ENCODE measurements at regions not wholly inside any gene's neighbourhood (a gene's known extent, or its start where the extent isn't known, plus 50 kb on each side); places are given as distances from the start of the nearest gene placed in this dataset.

DNA sequence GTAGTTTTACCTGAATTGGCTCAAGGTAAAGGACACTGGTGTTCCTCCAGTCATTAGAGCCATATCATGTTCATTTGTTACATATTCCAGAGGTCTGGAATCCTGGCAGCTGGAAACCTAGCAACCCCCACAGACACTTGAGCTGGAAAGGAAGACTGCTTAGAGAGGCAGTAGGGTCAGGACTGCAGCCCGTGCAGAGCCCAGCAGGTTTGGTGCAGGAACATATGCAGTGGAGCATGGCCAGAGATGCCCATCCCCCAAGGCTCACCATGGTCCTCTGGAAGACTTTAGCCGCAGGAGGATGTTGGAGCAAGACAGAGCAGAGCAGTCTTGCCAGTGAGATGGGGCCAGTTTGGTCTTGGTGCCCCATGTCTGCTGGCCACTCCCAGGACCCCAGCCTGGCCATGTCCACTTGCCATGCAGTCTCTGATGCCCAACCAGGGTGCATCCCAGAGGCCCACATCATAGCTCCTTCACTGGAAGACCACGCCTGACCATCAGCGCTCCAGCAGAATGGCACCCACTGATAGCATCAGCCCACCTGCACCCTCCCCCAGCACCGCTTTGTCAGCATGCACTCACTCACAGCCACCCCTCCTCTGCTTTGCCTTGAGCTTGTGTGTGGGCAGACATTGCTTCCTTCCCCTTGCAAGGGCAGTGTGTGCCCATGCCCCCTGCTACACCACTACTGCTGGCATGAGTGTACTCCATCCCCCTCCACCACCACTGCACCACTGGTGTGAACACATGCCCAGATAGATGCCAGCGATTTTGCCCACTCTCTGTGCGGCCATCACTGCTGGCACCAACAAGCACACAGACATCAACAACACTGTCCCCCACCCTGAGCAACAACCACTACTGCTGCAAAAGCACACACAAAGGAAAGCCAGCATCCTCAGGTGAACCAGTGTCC is 190.3 kb upstream of the SPOCK3 start:
- TF ChIP-seq SUZ12 (IDR thresholded peaks at IDR 0.05; ENCODE audit: extremely low read depth, insufficient read depth, insufficient read length) (no peak), YY1 (IDR thresholded peaks at IDR 0.05; ENCODE audit: insufficient read depth, insufficient read length) (no peak), ZNF274 (IDR thresholded peaks at IDR 0.05; ENCODE audit: low read depth, low read length) (no peak)
- H3K9me3 ChIP-seq (ENCODE audit: insufficient read depth, low read length) = no peaks in the 10 kb centered on the region
- DNase-seq (ENCODE audit: low read depth, low spot score) = no peak
- no peaks in the 10 kb centered on the region for H3K4me1 ChIP-seq (ENCODE audit: insufficient read depth, insufficient read length)
- H3K4me3 ChIP-seq (ENCODE audit: insufficient read length, low read depth) = no peak overlapping the region
- no peaks in the 10 kb centered on the region for H3K36me3 ChIP-seq (ENCODE audit: insufficient read depth, insufficient read length, low read length)
- H3K27me3 ChIP-seq (ENCODE audit: insufficient read depth, insufficient read length) = no peaks in the 10 kb centered on the region
- H3K9ac ChIP-seq (ENCODE audit: insufficient read length, low read depth) = no peak overlapping the region

DNA sequence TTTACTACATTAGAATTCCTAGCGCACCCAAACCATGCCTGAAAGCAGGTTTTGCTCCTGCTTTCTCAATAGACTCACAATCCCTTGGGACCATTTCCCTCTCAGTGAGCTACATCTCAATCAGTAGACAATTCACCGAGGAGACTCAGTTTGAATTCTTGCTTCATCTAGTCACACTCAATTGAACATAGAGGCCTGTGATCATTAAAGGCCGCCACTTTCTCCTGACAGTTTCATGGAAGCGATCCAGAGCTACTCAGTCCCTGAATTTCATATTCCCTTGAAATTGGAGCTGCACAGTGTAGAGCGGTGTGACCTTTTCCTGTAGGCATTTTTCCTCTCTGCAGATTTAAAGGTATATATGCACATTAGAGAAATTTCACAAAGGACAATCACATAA is 193.9 kb upstream of the SPOCK3 start:
- TF ChIP-seq YY1 (IDR thresholded peaks at IDR 0.05; ENCODE audit: insufficient read depth, insufficient read length) = no peak
- TF ChIP-seq SUZ12 (IDR thresholded peaks at IDR 0.05; ENCODE audit: extremely low read depth, insufficient read depth, insufficient read length) = no peak
- TF ChIP-seq ZNF274 (IDR thresholded peaks at IDR 0.05; ENCODE audit: low read depth, low read length) = no peak
- H3K9me3 ChIP-seq (ENCODE audit: insufficient read depth, low read length) = 0 out of 2 replicates have a peak, but pooled peaks cover 4% of the 10 kb centered on the region
- no peak overlapping the region for H3K4me3 ChIP-seq (ENCODE audit: insufficient read length, low read depth)
- H3K27me3 ChIP-seq (ENCODE audit: insufficient read depth, insufficient read length) = no peaks in the 10 kb centered on the region
- no peak for DNase-seq (ENCODE audit: low read depth, low spot score)
- H3K9ac ChIP-seq (ENCODE audit: insufficient read length, low read depth) = no peak overlapping the region
- no peaks in the 10 kb centered on the region for H3K4me1 ChIP-seq (ENCODE audit: insufficient read depth, insufficient read length)
- H3K36me3 ChIP-seq (ENCODE audit: insufficient read depth, insufficient read length, low read length) = no peaks in the 10 kb centered on the region

DNA sequence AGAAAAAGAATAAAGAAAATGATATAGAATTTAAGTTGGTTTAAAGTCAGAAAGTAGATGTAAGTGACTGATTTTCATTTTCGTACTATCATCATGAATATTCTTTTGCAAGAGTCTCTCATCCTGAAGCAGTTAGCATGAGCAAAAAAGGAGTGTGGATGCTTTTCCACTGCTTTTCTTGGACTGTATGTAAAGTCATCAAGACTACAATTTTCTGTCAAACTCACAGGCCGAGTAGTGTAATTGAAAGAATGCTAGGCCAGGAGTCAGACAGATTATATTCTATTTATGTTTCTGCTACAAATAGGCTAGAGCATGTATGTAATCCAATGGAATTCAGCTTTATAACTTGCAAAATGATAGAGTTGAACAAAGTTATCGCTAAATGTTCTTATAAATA is 197.1 kb upstream of the SPOCK3 start:
- no peak for TF ChIP-seq ZNF274 (IDR thresholded peaks at IDR 0.05; ENCODE audit: low read depth, low read length)
- no peak for TF ChIP-seq SUZ12 (IDR thresholded peaks at IDR 0.05; ENCODE audit: extremely low read depth, insufficient read depth, insufficient read length)
- TF ChIP-seq YY1 (IDR thresholded peaks at IDR 0.05; ENCODE audit: insufficient read depth, insufficient read length) = no peak
- no peak overlapping the region for H3K4me3 ChIP-seq (ENCODE audit: insufficient read length, low read depth)
- H3K36me3 ChIP-seq (ENCODE audit: insufficient read depth, insufficient read length, low read length) = no peaks in the 10 kb centered on the region
- H3K4me1 ChIP-seq (ENCODE audit: insufficient read depth, insufficient read length) = no peaks in the 10 kb centered on the region
- H3K9me3 ChIP-seq (ENCODE audit: insufficient read depth, low read length) = 0 out of 2 replicates have a peak, but pooled peaks cover 4% of the 10 kb centered on the region
- no peaks in the 10 kb centered on the region for H3K27me3 ChIP-seq (ENCODE audit: insufficient read depth, insufficient read length)
- no peak for DNase-seq (ENCODE audit: low read depth, low spot score)
- H3K9ac ChIP-seq (ENCODE audit: insufficient read length, low read depth) = no peak overlapping the region

DNA sequence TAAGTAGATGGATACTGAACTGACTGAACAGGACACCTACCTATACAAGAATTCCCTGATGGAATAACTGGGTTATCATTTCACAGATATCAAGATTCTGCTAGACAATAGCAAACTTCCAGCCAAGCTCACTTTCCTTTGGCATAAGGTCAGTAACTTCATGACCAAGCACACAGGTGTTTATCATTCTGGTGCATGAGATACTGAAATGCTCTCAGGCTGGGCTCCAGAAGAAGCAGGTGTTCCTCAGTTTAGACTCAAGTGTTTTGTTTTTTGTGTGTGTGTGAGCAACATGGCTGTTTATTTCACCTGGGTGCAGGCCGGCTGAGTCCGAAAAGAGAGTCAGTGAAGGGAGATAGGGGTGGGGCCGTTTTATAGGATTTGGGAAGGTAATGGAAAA is 201.5 kb upstream of the SPOCK3 start:
- H3K9me3 ChIP-seq (ENCODE audit: insufficient read depth, low read length) = 0 out of 2 replicates have a peak, but pooled peaks cover 4% of the 10 kb centered on the region
- no peaks in the 10 kb centered on the region for H3K27me3 ChIP-seq (ENCODE audit: insufficient read depth, insufficient read length)
- TF ChIP-seq ZNF274 (IDR thresholded peaks at IDR 0.05; ENCODE audit: low read depth, low read length) (no peak), SUZ12 (IDR thresholded peaks at IDR 0.05; ENCODE audit: extremely low read depth, insufficient read depth, insufficient read length) (no peak)
- no peak for DNase-seq (ENCODE audit: low read depth, low spot score)
- no peaks in the 10 kb centered on the region for H3K36me3 ChIP-seq (ENCODE audit: insufficient read depth, insufficient read length, low read length)
- no peak overlapping the region for H3K4me3 ChIP-seq (ENCODE audit: insufficient read length, low read depth)
- no peak overlapping the region for H3K9ac ChIP-seq (ENCODE audit: insufficient read length, low read depth)
- H3K4me1 ChIP-seq (ENCODE audit: insufficient read depth, insufficient read length) = no peaks in the 10 kb centered on the region

DNA sequence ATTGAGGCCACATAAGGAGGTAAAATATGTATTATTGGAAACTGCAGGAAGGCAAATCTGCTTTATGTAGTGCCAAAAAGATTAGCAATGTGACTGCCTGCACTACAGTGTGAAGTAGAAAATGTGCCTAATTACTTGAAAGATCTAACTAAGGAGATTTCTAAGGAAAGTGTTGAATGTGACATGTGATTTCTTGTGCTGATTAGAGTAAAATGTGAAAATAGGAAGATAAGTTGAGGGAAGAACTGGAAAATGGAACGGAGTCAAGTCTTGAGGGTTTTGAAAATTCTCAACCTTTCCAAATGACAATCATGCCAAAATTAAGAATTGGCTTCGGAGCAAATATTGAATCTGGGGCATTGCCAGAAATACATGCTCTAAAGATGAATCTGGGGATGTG is 209.5 kb upstream of the SPOCK3 start:
- H3K9ac ChIP-seq (ENCODE audit: insufficient read length, low read depth) = no peak overlapping the region
- TF ChIP-seq SUZ12 (IDR thresholded peaks at IDR 0.05; ENCODE audit: extremely low read depth, insufficient read depth, insufficient read length) (no peak), ZNF274 (IDR thresholded peaks at IDR 0.05; ENCODE audit: low read depth, low read length) (no peak), YY1 (IDR thresholded peaks at IDR 0.05; ENCODE audit: insufficient read depth, insufficient read length) (no peak)
- H3K36me3 ChIP-seq (ENCODE audit: insufficient read depth, insufficient read length, low read length) = no peaks in the 10 kb centered on the region
- H3K4me1 ChIP-seq (ENCODE audit: insufficient read depth, insufficient read length) = no peaks in the 10 kb centered on the region
- no peaks in the 10 kb centered on the region for H3K9me3 ChIP-seq (ENCODE audit: insufficient read depth, low read length)
- no peak for DNase-seq (ENCODE audit: low read depth, low spot score)
- H3K27me3 ChIP-seq (ENCODE audit: insufficient read depth, insufficient read length) = no peaks in the 10 kb centered on the region
- no peak overlapping the region for H3K4me3 ChIP-seq (ENCODE audit: insufficient read length, low read depth)

DNA sequence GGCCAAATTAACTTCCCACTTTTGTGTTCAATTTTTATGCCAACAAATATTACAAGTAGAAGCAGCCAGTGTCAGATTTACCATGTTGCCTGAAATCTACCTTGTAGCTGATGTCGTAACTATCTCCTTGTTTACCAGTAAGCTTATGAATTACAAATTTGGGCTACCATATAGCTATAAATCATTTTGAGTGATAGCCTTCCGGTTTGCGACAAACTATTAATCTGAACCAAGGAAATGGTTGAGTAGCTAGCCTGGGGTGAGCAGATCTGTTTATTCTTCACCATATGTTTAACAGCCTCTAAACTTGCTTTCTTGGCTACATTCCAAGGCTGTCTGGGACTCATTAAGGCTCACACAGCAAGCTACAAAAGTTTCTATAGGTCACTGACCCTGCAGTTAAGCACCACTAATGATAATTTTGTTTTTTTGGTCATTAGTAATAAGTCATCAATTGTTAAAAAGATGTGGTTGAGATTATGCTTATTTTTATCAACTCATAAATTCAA is 218.7 kb upstream of the SPOCK3 start:
- Histone ChIP-seq H3K36me3 (ENCODE audit: insufficient read depth, insufficient read length, low read length) (no peaks in the 10 kb centered on the region), H3K4me3 (ENCODE audit: insufficient read length, low read depth) (no peak overlapping the region), H3K27me3 (ENCODE audit: insufficient read depth, insufficient read length) (no peaks in the 10 kb centered on the region), H3K9me3 (ENCODE audit: insufficient read depth, low read length) (no peaks in the 10 kb centered on the region), H3K9ac (ENCODE audit: insufficient read length, low read depth) (no peak overlapping the region), H3K4me1 (ENCODE audit: insufficient read depth, insufficient read length) (no peaks in the 10 kb centered on the region)
- TF ChIP-seq ZNF274 (IDR thresholded peaks at IDR 0.05; ENCODE audit: low read depth, low read length) (no peak), SUZ12 (IDR thresholded peaks at IDR 0.05; ENCODE audit: extremely low read depth, insufficient read depth, insufficient read length) (no peak), YY1 (IDR thresholded peaks at IDR 0.05; ENCODE audit: insufficient read depth, insufficient read length) (no peak)
- no peak for DNase-seq (ENCODE audit: low read depth, low spot score)

DNA sequence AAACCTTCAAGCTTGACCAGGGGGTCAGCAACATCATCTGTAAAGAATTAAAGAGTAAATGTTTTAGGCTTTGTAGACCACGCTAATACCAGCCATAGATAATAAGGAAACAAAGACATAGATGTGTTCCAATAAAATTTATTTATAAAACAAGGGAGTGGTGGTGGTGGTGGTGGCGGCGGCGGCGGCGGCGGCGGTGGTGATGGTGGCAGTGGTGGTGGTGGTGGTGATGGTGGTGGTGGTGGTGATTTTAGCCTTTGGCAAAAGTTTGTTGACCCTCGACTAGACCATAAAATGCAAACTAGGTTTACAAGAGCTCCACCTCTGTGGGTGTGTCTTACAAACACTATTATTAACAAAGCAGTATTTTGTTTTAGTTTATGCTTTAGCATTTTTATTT is 222.3 kb upstream of the SPOCK3 start:
- no peaks in the 10 kb centered on the region for H3K36me3 ChIP-seq (ENCODE audit: insufficient read depth, insufficient read length, low read length)
- H3K9ac ChIP-seq (ENCODE audit: insufficient read length, low read depth) = no peak overlapping the region
- no peak for TF ChIP-seq YY1 (IDR thresholded peaks at IDR 0.05; ENCODE audit: insufficient read depth, insufficient read length)
- no peak for TF ChIP-seq ZNF274 (IDR thresholded peaks at IDR 0.05; ENCODE audit: low read depth, low read length)
- TF ChIP-seq SUZ12 (IDR thresholded peaks at IDR 0.05; ENCODE audit: extremely low read depth, insufficient read depth, insufficient read length) = no peak
- DNase-seq (ENCODE audit: low read depth, low spot score) = no peak
- H3K4me3 ChIP-seq (ENCODE audit: insufficient read length, low read depth) = no peak overlapping the region
- no peaks in the 10 kb centered on the region for H3K27me3 ChIP-seq (ENCODE audit: insufficient read depth, insufficient read length)
- H3K9me3 ChIP-seq (ENCODE audit: insufficient read depth, low read length) = no peaks in the 10 kb centered on the region
- no peaks in the 10 kb centered on the region for H3K4me1 ChIP-seq (ENCODE audit: insufficient read depth, insufficient read length)
